ENCODE measurements at regions not wholly inside any gene's neighbourhood (a gene's known extent, or its start where the extent isn't known, plus 50 kb on each side); places are given as distances from the start of the nearest gene placed in this dataset.

- TF ChIP-seq CTCF (IDR thresholded peaks at IDR 0.05; ENCODE audit: poor library complexity) (no peak), EZH2phosphoT487 (IDR thresholded peaks at IDR 0.05; ENCODE audit: low read depth, severe bottlenecking, unreplicated experiment) (no peak)
Measured at GRCh38 chr2:177074099-177074710, 138.4 kb upstream of the HNRNPA3 start.
